GM21447 (cell line): ENCODE measurements at regions not wholly inside any gene's neighbourhood (a gene's known extent, or its start where the extent isn't known, plus 50 kb on each side); places are given as distances from the start of the nearest gene placed in this dataset.

ENCODE experiments used
- ATAC-seq: cut with Tn5 transposase; IDR thresholded peaks from one replicate; pipeline ENCODE4 v1.9.1; 2021; ENCODE audit not compliant: unreplicated experiment

- no peak for ATAC-seq
Measured at GRCh38 chr2:118479020-118479419, 368.4 kb downstream of the EN1 start.

DNA sequence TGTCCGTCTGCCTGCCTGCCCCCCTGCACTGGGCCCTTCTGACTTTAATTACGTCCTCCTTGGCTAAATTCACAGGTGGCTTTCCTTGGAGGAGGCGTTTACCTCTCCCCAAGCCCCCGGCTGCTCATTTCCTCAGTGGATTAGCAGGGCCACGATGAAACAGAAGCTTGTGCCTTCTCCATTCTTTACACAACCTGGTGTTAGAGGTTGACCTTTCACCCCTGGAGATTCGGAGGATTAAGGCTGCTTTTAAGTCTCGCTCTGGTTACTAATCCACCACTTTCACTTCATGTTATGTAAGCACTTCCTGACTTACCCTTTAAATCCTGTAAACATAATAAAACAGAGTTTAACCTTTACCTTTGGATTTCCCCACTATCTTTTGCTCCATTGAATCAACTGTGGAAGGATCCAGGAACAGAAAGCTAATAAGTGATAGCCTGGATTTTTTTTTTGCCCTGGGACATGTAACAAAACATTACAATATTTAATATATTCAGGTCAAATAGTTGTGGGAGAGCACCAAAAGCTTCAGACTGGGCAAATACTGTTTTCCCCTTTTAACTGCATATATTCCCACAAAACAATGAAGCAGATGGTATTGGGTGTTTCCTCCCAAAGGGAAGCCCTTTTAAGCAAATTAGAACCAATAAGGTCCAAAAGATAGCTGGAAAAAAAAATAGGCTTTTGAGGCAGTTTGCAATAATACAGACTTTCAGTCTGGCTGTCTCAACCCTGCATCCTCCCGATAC, 370.2 kb downstream of the EN1 start:
- ATAC-seq: no peak

- ATAC-seq: no peak
Measured at GRCh38 chr2:118475622-118476205, 371.7 kb downstream of the EN1 start.

DNA sequence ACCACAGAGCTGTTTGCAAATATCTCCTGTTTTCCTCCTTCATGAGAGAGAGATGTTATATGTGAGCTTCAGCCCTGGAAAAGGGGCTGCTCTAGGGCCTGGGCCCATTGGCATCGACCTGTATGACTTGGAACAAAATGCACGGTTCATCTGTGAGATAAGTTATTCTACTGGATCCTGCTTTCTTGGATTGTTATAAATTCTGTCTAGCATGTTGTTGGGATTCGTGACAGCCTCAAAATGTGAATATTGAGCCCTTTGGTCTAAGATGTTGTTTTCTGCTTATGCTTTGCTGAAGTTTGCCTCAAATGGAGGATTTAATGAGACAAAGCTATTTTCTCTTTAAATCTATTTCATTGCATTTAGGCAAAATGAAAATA, 372.9 kb downstream of the EN1 start:
- no peak for ATAC-seq

DNA sequence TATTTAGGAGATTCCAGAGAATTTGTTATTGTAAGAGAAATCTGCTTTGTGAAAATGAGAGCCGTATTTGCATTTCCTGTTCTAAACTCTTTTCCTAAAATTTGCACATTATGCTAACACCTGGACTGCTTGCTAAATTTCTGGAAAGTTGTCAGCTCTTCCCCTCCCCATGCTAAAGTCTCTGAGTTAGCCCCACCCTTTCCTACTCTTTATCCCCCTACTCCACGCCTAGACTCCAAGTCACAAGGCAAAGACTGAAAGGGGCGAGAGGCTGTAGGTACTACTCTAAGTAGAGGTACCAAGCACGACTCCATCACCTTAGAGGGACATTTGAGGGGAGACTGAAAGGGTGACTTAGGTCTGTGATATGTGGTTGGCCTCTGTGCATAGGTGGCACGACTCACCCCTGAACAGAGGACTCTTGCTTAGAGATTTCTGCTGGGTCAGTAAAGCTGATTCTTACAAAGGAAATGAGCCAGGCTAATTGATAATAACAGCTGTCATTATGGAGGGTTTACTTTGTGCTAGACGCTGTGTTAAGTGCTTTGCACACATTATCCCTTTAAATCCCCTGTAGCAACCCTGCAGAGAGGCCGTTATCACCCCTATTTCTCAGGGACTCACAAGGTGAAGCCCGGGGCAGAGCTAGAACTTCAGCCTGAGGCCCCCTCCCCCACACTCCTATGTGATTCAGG, 373.5 kb downstream of the EN1 start:
- ATAC-seq: no peak

DNA sequence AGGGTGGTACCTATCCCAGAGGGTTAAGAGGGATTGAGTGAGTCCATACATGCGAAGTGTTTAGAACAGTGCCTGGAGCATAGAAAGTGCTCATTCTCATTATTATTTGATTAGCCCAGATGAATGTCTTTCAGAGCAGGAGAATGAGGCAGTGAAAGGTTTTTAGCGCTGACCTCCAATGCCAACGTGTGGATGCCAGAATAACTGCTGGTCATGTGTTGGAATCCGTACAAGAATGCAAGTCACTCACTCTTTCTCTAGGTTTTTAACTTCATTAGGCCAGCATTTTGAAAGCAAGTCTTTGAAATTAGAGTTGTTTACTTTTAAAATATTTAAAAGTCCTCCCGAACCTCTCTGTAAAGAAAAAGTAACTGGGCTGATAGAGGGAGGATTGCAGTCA, 374.2 kb downstream of the EN1 start:
- no peak for ATAC-seq

- ATAC-seq: no peak
Measured at GRCh38 chr2:118470297-118470696, 377.2 kb downstream of the EN1 start.

- ATAC-seq: no peak
Measured at GRCh38 chr2:118469103-118469502, 378.3 kb downstream of the EN1 start.

DNA sequence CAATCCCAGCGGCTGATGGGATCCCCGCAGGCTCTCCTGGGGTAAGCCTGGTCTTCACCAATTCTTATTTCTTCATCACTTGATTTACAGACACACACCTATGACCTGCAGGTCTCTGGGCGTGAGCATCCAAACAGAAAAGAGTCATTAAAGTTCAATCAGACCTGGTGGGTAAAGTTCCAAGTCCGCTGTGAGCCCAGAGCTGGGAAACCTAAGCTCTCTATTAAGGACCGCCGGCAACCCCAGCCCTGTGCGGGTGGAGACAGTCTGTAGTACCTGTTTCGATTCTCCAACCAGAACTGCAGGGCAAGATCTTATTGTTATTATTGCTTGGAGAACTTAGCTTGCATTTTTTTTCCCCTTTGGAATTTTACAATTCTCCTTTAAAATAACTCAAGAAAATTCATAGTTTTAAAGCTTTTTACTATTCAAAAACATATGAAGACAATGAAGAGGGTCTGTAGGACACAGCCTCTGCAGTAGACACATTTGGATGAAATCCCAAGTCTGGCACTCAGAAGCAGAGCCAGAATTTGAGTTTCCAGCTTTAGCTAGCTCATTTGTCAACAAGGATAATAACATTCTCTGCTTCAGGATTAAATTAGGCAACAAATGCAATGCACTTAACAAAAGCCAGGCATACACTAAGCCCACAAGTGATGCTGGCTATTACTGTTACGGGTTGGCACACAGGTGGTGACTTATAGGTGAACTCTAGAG, 376.4 kb downstream of the INSIG2 start:
- ATAC-seq: no peak

GRCh38 chr2:118464046-118464445, 375.8 kb downstream of the INSIG2 start:
- no peak for ATAC-seq

DNA sequence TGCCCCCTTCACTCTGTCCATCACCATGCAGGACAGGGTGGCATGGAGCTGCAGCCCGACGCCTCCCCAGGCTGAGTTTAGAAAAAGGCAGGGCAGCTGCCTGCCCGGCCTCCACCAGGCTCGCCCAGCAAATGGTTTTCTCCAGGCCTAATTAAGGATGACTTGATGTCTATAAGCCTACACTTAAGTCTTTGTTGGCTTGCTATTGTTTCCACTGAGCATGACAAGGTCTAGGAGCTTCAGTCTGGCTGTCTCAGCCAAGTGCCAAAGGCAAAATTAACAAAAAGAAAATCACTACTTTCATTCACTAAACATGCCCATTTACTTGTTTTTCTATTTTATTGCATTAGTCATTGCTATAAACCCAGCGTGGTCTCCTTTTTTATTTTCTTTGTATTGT, 372.2 kb downstream of the INSIG2 start:
- no peak for ATAC-seq

- ATAC-seq: no peak
Measured at GRCh38 chr2:118459426-118459825, 371.2 kb downstream of the INSIG2 start.

DNA sequence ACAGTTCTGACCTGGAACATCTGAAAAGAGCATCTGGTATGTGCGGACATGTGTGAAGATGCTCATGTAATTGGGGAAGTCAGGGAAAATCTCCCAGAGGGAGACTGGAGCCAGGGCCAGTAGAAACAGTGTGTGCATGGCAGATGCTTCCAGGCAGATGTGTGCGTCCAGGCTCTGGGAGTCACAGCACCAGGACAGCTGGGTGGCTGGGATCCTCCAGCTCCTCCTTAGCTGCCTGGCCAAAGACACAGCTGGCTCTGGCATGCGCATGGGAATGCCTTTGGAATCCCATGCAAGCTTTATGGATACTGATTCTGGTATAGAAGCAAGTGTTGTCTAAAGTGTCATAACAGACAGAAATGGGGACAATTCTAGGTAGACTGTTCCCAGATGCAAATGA, 369.7 kb downstream of the INSIG2 start:
- ATAC-seq: no peak

GRCh38 chr2:118449401-118449800, 361.1 kb downstream of the INSIG2 start:
- no peak for ATAC-seq

DNA sequence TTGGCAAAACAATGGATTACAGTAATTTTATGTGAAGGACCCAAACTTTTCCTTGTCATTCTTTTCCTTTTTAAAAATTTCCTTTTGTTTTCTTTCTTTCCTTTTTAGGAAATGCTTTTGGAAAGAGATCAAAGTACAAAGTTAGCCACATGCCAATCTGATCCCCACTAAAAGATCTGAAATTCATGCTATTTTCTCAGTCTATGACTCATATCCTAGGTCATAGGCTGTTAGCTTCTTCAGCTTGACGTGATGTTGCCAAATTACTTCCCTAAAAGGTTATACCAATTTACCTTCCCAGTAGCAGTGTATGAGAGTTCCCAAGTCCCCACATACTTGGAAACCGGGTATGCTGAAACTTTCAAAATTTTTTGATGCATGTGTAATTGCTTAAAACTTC, 355.3 kb downstream of the INSIG2 start:
- no peak for ATAC-seq

DNA sequence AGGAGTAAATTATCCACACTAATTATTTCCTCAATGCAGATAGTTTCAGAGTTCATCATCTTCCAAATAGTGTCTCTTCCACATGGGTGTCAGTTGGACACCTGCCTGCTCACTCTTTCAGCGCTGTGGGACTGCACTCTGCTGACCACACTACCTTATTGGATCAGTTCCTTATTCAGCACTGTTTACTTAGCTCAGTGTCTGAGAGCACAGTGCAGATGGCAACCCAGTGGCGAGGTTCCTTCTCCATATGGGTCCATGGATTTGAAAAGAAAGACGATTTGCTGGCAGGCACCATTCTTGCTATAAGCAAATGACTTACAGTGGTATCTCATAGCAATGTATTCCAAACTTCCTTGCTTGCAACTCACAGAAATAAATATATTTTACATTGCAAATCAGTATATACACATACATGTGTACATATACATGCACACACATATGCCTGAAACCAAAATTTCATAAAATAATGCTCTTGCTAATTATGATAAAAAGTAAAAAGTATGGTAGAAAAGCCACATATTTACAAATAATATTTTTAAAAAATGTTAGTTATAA, 354.8 kb downstream of the INSIG2 start:
- no peak for ATAC-seq

- no peak for ATAC-seq
Measured at GRCh38 chr2:118442046-118442445, 353.8 kb downstream of the INSIG2 start.

GRCh38 chr2:118440404-118441098, 352.3 kb downstream of the INSIG2 start:
- ATAC-seq: no peak

GRCh38 chr2:118437501-118437900, 349.2 kb downstream of the INSIG2 start:
- ATAC-seq: no peak

DNA sequence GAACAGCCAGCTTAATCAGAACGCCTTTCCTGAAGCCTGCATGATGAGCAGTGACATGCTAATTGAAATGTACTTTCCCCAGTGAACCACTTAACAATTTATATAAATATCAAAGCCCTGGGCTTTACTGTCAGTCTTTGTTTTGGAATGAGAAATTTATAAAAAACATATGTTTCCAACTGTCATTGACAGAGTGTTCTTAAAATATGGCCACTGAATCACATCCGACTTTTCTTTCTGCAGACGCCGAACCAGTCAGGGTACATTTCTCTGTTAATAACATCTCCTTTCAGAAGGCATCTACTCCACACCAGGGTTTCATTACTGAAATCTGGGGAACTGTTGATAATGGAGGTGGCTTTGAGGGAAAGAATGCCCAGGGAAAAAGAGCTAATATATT, 343.7 kb downstream of the INSIG2 start:
- no peak for ATAC-seq

DNA sequence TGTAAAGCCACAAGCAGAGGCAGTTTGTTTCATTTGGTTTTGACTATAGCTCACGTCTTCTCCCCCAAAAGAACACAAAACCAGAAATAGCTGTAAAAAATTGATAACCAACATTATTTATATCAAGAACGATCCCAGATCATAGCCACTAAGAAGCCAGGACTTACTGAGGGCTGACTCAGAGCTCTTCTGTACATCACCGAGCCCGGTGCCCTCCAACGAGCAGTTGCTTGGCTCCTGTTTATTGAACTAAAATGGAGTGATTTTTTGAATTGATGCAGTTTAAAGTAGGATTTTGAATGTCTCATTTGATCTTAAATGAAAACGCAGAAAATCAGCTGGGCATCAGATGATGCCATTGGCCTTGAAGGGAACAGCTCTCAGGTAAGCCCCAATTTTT, 343.3 kb downstream of the INSIG2 start:
- no peak for ATAC-seq
